K562 (cell line): ENCODE measurements at regions not wholly inside any gene's neighbourhood (a gene's known extent, or its start where the extent isn't known, plus 50 kb on each side); places are given as distances from the start of the nearest gene placed in this dataset.

Experiments
- ATAC-seq: fragments of 200-7000 bp; cut with Tn5 transposase; 3 replicates; pipeline ENCODE4 v1.9.1; 2020; ENCODE audit warnings: moderate library complexity
- BruUV-seq: library from RNA; stranded (reverse); fragments of 400-500 nt; replicated peaks from 2 replicates; lab custom pipeline; 2021; lab: Mats Ljungman, UMichigan
- CTCF ChIA-PET: fragments of 300-600 bp; formaldehyde crosslinking; extraction: SDS; loops from one replicate; lab custom pipeline; 2021; ENCODE audit warnings: low intra/inter-chr PET ratio; lab: Yijun Ruan, JAX
- POLR2A ChIA-PET: fragments of 300-600, 350-650 bp; sonication (Branson Sonifier 250); formaldehyde crosslinking; extraction: SDS; loops from one replicate; lab custom pipeline; 2021; ENCODE audit warnings: antibody characterized with exemption, inconsistent platforms; lab: Yijun Ruan, JAX
- DNase-seq, 4 experiments: peaks; one replicate each; pipeline versions ENCODE4 v3.0.0 to v3.0.0-alpha.2; 2011 to 2018; ENCODE audit warnings: low spot score in 3 of 4, mixed read lengths in 3 of 4; ENCODE audit errors: extremely low read depth in 1 of 4
- FAIRE-seq: peaks from 2 replicates; lab custom pipeline; 2011; peaks lifted over from hg19 to GRCh38; lab: Jason Lieb, UNC
- H2AFZ ChIP-seq: 2 replicates; pipeline ENCODE4 v1.6.0; 2011; ENCODE audit warnings: low read depth, low read length, control low read depth, inconsistent platforms
- H3K27ac ChIP-seq: fragments of 200-600 bp; 3 replicates; pipeline ENCODE4 v1.8.0; 2011; ENCODE audit warnings: low read depth, mild to moderate bottlenecking, control low read depth, inconsistent platforms, low read length, moderate library complexity, mixed read lengths; ENCODE audit errors: extremely low read depth
- H3K27me3 ChIP-seq, 2 experiments: fragments of 300-600 bp in 1 of 2; 2 replicates in 1 of 2; 3 replicates in 1 of 2; pipeline versions ENCODE4 v1.6.0 to v1.8.0; 2011; ENCODE audit warnings: inconsistent platforms in 2 of 2, low read length in 2 of 2, mild to moderate bottlenecking in 1 of 2, mixed read lengths in 1 of 2, moderate library complexity in 1 of 2; ENCODE audit not compliant: control insufficient read depth in 2 of 2, insufficient read depth in 2 of 2
- H3K36me3 ChIP-seq: fragments of 300-600 bp; 3 replicates; pipeline ENCODE4 v1.8.0; 2011; ENCODE audit warnings: mild to moderate bottlenecking, low read length, inconsistent platforms; ENCODE audit not compliant: control insufficient read depth, insufficient read depth
- H3K4me1 ChIP-seq, 2 experiments: fragments of 200-600 bp in 1 of 2; replicated peaks in 1 of 2; 2 replicates in 1 of 2; 3 replicates in 1 of 2; pipeline versions ENCODE4 v1.5.1 to v1.8.0; 2011; ENCODE audit warnings: inconsistent platforms in 2 of 2, low read length in 2 of 2, mild to moderate bottlenecking in 1 of 2, mixed read lengths in 1 of 2, moderate library complexity in 1 of 2; ENCODE audit not compliant: control insufficient read depth in 2 of 2, insufficient read depth in 2 of 2
- H3K4me2 ChIP-seq: 2 replicates; pipeline ENCODE4 v1.6.1; 2011; ENCODE audit warnings: low read length, control low read depth, inconsistent platforms, mixed read lengths; ENCODE audit not compliant: insufficient read depth
- H3K4me3 ChIP-seq: fragments of 200-600 bp; sonication (generic), shearing (Covaris generic); 2 replicates; pipeline ENCODE4 v1.5.1; 2016; ENCODE audit warnings: control low read depth, inconsistent platforms
- H3K79me2 ChIP-seq: fragments of 200-600 bp; 3 replicates; pipeline ENCODE4 v1.8.0; 2011; ENCODE audit warnings: low read length, inconsistent platforms; ENCODE audit not compliant: control insufficient read depth, insufficient read depth
- H3K9ac ChIP-seq, 2 experiments: 2 replicates each; pipeline versions ENCODE4 v1.6.0 to v1.6.1; 2011; ENCODE audit warnings: low read depth in 2 of 2, low read length in 2 of 2, control low read depth in 1 of 2, inconsistent platforms in 1 of 2, mild to moderate bottlenecking in 1 of 2, mixed read lengths in 1 of 2; ENCODE audit not compliant: insufficient read depth in 1 of 2
- H3K9me1 ChIP-seq: one replicate; pipeline ENCODE4 v1.6.0; 2011; ENCODE audit warnings: inconsistent platforms, mild to moderate bottlenecking, low read length, moderate library complexity; ENCODE audit not compliant: control insufficient read depth, insufficient read depth
- H3K9me3 ChIP-seq: replicated peaks from 2 replicates; pipeline ENCODE4 v1.5.1; 2011; ENCODE audit warnings: low read depth, low read length, inconsistent platforms; ENCODE audit not compliant: control insufficient read depth, insufficient read depth
- H4K20me1 ChIP-seq: replicated peaks from 2 replicates; pipeline ENCODE4 v1.6.1; 2011; ENCODE audit warnings: low read length, inconsistent platforms, mixed read lengths; ENCODE audit not compliant: control insufficient read depth, insufficient read depth
- CEBPG ChIP-seq, 3 experiments: fragments of 200-800 bp in 1 of 3; sonication (Bioruptor generic) in 1 of 3; sonication (generic) in 1 of 3; formaldehyde crosslinking in 1 of 3; IDR thresholded peaks in 2 of 3; conservative IDR thresholded peaks in 1 of 3; 2 replicates each; pipeline versions ENCODE4 v1.6.1 to v1.8.0; 2016 to 2022; ENCODE audit warnings: missing compliant biosample characterization in 2 of 3, missing genetic modification characterization in 2 of 3, mild to moderate bottlenecking in 1 of 3, missing genetic modification reagents in 1 of 3
- HCFC1 ChIP-seq: IDR thresholded peaks from 2 replicates; pipeline ENCODE4 v1.6.1; 2012; ENCODE audit warnings: low read depth, low read length, improper control_type of control experiment
- SRSF1 ChIP-seq: fragments of 200-400 bp; formaldehyde crosslinking; IDR thresholded peaks from 2 replicates; pipeline ENCODE4 v1.6.1; 2017; ENCODE audit warnings: mild to moderate bottlenecking, low read depth, low read length, moderate library complexity
- SRSF7 ChIP-seq: fragments of 200-400 bp; formaldehyde crosslinking; optimal IDR thresholded peaks from 2 replicates; pipeline ENCODE3; 2017; ENCODE audit warnings: mild to moderate bottlenecking, low read depth, low read length
- ZBTB34 ChIP-seq: fragments of 250-450 bp; sonication (Bioruptor Pico); IDR thresholded peaks from 2 replicates; pipeline ENCODE4 v1.8.0; 2021; ENCODE audit warnings: mild to moderate bottlenecking, moderate library complexity
- ZNF780A ChIP-seq: fragments of 250-450 bp; sonication (Bioruptor Pico); IDR thresholded peaks from 2 replicates; pipeline ENCODE4 v1.5.0; 2021; ENCODE audit warnings: mild to moderate bottlenecking
- WGBS: fragments of 100-300 bp; shearing (Covaris generic); methylation state at CpG from one replicate; pipeline ENCODE4 v1.1.6; 2016; ENCODE audit warnings: low coverage, mixed read lengths; ENCODE audit not compliant: insufficient coverage; ENCODE audit errors: missing lambda C conversion rate; 5-methylcytosine and 5-hydroxymethylcytosine counted together
- in situ Hi-C: fragments of 300-500 bp; cut with MboI; formaldehyde crosslinking; loops from 4 replicates; pipeline ENCODE4 v1.15.0; 2018; ENCODE audit warnings: inconsistent platforms, mixed read lengths
- intact Hi-C: fragments of 100-400 bp; cut with micrococcal nuclease; formaldehyde crosslinking; loops from 2 replicates; pipeline ENCODE4 v1.14.2; 2022
- TF ChIP-seq, protein P1 (sequence below): fragments of 250-450 bp; sonication (Bioruptor Pico); IDR thresholded peaks from 2 replicates; pipeline ENCODE4 v1.4.0; 2020; ENCODE audit warnings: mild to moderate bottlenecking, moderate library complexity

DNA sequence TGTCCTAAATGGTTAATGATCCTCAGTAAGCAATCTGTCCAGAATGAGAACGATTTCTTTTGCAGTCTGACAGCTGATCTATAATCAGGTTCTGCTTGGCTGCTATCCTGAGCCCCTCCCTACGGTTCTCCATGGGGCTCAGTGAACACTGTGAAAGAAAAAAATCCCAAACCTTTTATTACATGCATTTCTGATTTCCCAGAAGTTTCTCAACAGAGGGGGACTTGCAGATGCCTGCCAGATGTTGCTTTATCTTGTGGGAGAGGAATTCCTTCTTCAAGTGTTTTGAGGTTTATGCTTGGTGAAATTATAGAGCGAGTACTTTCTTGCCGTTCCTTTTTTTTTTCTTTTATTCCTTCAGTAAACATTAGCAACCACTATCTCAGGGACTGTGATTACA is 531.9 kb upstream of the ISX start (continued):
- TF ChIP-seq, protein P1, sequence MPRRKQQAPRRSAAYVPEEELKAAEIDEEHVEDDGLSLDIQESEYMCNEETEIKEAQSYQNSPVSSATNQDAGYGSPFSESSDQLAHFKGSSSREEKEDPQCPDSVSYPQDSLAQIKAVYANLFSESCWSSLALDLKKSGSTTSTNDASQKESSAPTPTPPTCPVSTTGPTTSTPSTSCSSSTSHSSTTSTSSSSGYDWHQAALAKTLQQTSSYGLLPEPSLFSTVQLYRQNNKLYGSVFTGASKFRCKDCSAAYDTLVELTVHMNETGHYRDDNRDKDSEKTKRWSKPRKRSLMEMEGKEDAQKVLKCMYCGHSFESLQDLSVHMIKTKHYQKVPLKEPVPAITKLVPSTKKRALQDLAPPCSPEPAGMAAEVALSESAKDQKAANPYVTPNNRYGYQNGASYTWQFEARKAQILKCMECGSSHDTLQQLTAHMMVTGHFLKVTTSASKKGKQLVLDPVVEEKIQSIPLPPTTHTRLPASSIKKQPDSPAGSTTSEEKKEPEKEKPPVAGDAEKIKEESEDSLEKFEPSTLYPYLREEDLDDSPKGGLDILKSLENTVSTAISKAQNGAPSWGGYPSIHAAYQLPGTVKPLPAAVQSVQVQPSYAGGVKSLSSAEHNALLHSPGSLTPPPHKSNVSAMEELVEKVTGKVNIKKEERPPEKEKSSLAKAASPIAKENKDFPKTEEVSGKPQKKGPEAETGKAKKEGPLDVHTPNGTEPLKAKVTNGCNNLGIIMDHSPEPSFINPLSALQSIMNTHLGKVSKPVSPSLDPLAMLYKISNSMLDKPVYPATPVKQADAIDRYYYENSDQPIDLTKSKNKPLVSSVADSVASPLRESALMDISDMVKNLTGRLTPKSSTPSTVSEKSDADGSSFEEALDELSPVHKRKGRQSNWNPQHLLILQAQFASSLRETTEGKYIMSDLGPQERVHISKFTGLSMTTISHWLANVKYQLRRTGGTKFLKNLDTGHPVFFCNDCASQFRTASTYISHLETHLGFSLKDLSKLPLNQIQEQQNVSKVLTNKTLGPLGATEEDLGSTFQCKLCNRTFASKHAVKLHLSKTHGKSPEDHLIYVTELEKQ (CRISPR knock-in tag): no peak

DNA sequence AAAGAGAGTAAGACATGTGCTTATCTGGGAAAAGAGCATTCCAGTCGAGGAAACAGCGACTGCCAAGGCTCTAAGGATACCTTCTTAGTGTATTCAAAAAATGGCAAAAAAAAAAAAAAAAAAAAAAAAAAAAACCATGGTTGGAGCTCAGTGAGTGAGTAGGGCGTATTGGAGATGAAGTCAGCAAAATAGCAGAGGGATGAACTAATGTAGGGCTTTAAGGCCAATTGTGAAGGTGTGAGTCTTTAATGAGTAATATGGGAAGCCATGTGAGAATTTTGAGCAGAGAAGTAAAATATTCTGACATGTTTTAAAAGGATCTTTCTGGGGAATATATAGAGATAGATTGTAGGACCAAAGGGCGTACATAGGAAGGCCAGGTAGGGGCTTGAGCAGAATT is 498.6 kb upstream of the ISX start:
- H4K20me1 ChIP-seq: no peaks in the 10 kb centered on the region
- ATAC-seq (no peak), FAIRE-seq (no peak), DNase-seq (no peak)
- in situ Hi-C loops (no loop called here), intact Hi-C loops (no loop called here)
- H3K9me3 ChIP-seq: no peaks in the 10 kb centered on the region
- BruUV-seq: no TSS peak
- no peak overlapping the region for H3K27ac ChIP-seq
- no peaks in the 10 kb centered on the region for H3K79me2 ChIP-seq
- no peak overlapping the region for H3K4me2 ChIP-seq
- 0% methylated on average over 4 of the region's 4 CpGs for WGBS
- H3K27me3 ChIP-seq: no peaks in the 10 kb centered on the region
- no peaks in the 10 kb centered on the region for H3K4me1 ChIP-seq
- ChIA-PET CTCF (no interaction called here), POLR2A (no interaction called here)
- H3K4me3 ChIP-seq: no peak overlapping the region
- no peaks in the 10 kb centered on the region for H3K9me1 ChIP-seq
- H2AFZ ChIP-seq: no peak overlapping the region
- no peaks in the 10 kb centered on the region for H3K36me3 ChIP-seq
- no peak overlapping the region for H3K9ac ChIP-seq
- TF ChIP-seq ZBTB34 (CRISPR knock-in tag): no peak
- no peak for TF ChIP-seq SRSF7
- TF ChIP-seq HCFC1: no peak
- no peak for TF ChIP-seq SRSF1
- TF ChIP-seq CEBPG (CRISPR knock-in tag; IDR thresholded peaks at IDR 0.05): no peak
- TF ChIP-seq CEBPG (tag; conservative IDR thresholded peaks at IDR 0.05 in 1 of 2, IDR thresholded peaks at IDR 0.05 in 1 of 2): no peak
- no peak for TF ChIP-seq ZNF780A (CRISPR knock-in tag)
